ENCODE measurements at regions not wholly inside any gene's neighbourhood (a gene's known extent, or its start where the extent isn't known, plus 50 kb on each side); places are given as distances from the start of the nearest gene placed in this dataset.

DNA sequence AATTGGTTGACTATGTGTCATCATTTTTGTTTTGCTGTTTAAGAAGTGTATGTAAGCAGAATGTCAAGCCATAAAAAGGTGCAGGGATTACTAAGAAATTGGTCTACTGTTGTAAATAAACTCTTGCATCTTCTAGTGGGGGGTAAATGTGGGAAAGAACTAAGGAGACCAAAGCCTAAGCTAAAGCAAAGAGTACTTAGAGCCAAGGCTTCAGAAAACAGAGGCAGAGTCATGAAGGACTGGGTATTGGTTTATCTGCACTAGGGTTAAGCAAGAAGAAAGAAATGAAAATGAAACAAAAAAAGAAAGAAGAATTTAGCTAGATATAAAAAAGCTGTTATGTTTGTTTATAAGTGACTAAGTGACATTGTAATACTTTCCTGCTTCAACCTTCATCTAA, 628.1 kb downstream of the METTL15 start:
- Histone ChIP-seq H2AFZ (ENCODE audit: low read depth, low read length, poor library complexity, severe bottlenecking) (no peak overlapping the region), H3K79me2 (ENCODE audit: insufficient read depth, low read length) (no peaks in the 10 kb centered on the region), H3K27ac (ENCODE audit: low read depth, low read length) (no peak overlapping the region), H3K27me3 (ENCODE audit: insufficient read depth, low read length) (no peaks in the 10 kb centered on the region), H3K4me2 (ENCODE audit: low read length) (no peak overlapping the region), H3K9me2 (ENCODE audit: insufficient read depth) (no peaks in the 10 kb centered on the region), H3K9me3 (ENCODE audit: control insufficient read depth in 1 of 2, insufficient read depth in 1 of 2, low read depth in 1 of 2, low read length in 2 of 2) (no peaks in the 10 kb centered on the region), H3K4me3 (replicated peaks in 1 of 2; ENCODE audit: low read depth in 1 of 2, low read length in 2 of 2) (no peak overlapping the region), H3K36me3 (ENCODE audit: control insufficient read depth in 1 of 2, insufficient read depth in 2 of 2, low read length in 2 of 2) (no peaks in the 10 kb centered on the region), H3K4me1 (ENCODE audit: control insufficient read depth in 1 of 2, insufficient read depth in 2 of 2, low read length in 2 of 2) (peaks cover 0 to 6% of the 10 kb centered on the region in 2 experiments; a peak in 1 of 4 replicates), H3K9ac (ENCODE audit: low read length) (no peak overlapping the region), H4K20me1 (ENCODE audit: insufficient read depth) (no peaks in the 10 kb centered on the region)
- TF ChIP-seq ZNF274 (IDR thresholded peaks at IDR 0.05; ENCODE audit: low read depth, low read length), result no peak
- no peak for TF ChIP-seq SRF (IDR thresholded peaks at IDR 0.05; ENCODE audit: low read depth)
- no peak for TF ChIP-seq ELF1 (IDR thresholded peaks at IDR 0.05; ENCODE audit: borderline replicate concordance, low read depth)
- TF ChIP-seq CBX3 (IDR thresholded peaks at IDR 0.05; ENCODE audit: low read depth), result no peak
- TF ChIP-seq CEBPB (IDR thresholded peaks at IDR 0.05; ENCODE audit: low read depth), result no peak
- no peak for TF ChIP-seq JUND (IDR thresholded peaks at IDR 0.05)
- no peak for TF ChIP-seq YY1 (IDR thresholded peaks at IDR 0.05; ENCODE audit: extremely low read depth, insufficient replicate concordance, low read depth, low read length)
- TF ChIP-seq, protein P1, sequence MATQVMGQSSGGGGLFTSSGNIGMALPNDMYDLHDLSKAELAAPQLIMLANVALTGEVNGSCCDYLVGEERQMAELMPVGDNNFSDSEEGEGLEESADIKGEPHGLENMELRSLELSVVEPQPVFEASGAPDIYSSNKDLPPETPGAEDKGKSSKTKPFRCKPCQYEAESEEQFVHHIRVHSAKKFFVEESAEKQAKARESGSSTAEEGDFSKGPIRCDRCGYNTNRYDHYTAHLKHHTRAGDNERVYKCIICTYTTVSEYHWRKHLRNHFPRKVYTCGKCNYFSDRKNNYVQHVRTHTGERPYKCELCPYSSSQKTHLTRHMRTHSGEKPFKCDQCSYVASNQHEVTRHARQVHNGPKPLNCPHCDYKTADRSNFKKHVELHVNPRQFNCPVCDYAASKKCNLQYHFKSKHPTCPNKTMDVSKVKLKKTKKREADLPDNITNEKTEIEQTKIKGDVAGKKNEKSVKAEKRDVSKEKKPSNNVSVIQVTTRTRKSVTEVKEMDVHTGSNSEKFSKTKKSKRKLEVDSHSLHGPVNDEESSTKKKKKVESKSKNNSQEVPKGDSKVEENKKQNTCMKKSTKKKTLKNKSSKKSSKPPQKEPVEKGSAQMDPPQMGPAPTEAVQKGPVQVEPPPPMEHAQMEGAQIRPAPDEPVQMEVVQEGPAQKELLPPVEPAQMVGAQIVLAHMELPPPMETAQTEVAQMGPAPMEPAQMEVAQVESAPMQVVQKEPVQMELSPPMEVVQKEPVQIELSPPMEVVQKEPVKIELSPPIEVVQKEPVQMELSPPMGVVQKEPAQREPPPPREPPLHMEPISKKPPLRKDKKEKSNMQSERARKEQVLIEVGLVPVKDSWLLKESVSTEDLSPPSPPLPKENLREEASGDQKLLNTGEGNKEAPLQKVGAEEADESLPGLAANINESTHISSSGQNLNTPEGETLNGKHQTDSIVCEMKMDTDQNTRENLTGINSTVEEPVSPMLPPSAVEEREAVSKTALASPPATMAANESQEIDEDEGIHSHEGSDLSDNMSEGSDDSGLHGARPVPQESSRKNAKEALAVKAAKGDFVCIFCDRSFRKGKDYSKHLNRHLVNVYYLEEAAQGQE (IDR thresholded peaks at IDR 0.05; ENCODE audit: low read depth), result no peak
- DNase-seq (ENCODE audit: low read depth, low spot score) (no peak), ATAC-seq (no peak)
- RAD21 ChIA-PET (ENCODE audit: low non-redundant PET in 1 of 2, low total read pairs in 2 of 2, uncharacterized antibody in 2 of 2, unreplicated experiment in 2 of 2), result no interaction called here
- CTCF ChIA-PET, result no interaction called here
- POLR2A ChIA-PET, result no interaction called here
- BruUV-seq (replicated peaks), result no TSS peak
- intact Hi-C loops (cut with micrococcal nuclease), result no loop called here
